Breast epithelium (tissue), 3 donors: ENCODE measurements at regions not wholly inside any gene's neighbourhood (a gene's known extent, or its start where the extent isn't known, plus 50 kb on each side); places are given as distances from the start of the nearest gene placed in this dataset.

ENCODE experiments used
- POLR2A ChIP-seq: fragments of 450-650 bp; IDR thresholded peaks from one replicate; pipeline ENCODE4 v1.6.1; 2016; ENCODE audit warnings: antibody characterized with exemption, mild to moderate bottlenecking, moderate library complexity
- POLR2AphosphoS5 ChIP-seq, 3 donors: sonication (generic); formaldehyde crosslinking; IDR thresholded peaks; one replicate each; pipeline ENCODE4 v1.6.1; 2017; ENCODE audit warnings: antibody characterized with exemption in 3 of 3
- TF ChIP-seq, protein P1 (sequence below), 3 donors: fragments of 450-650 bp; IDR thresholded peaks; one replicate each; pipeline ENCODE4 v1.5.1; 2016 to 2017; ENCODE audit warnings: antibody characterized with exemption in 3 of 3, mild to moderate bottlenecking in 3 of 3, moderate library complexity in 3 of 3

DNA sequence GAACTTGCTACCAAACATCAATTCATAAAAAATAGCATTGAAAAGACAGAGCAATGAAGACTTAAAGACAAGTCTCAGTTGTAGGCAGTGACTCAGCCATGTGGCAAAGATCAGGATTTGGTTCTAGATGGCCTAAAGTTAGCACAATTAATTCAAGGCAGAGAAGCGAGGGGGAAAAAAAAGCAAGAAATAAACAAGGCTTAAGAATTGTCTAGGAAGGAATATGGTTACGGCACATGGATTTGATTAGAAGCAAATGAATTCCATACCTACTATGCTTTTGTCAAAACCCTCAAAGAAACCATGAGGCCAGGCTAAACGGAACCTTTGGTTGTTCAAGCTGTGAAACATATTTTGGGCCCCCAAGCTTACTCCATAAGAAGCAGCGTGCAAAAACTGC, 362.2 kb upstream of the KCNH7 start:
- TF ChIP-seq, protein P1, sequence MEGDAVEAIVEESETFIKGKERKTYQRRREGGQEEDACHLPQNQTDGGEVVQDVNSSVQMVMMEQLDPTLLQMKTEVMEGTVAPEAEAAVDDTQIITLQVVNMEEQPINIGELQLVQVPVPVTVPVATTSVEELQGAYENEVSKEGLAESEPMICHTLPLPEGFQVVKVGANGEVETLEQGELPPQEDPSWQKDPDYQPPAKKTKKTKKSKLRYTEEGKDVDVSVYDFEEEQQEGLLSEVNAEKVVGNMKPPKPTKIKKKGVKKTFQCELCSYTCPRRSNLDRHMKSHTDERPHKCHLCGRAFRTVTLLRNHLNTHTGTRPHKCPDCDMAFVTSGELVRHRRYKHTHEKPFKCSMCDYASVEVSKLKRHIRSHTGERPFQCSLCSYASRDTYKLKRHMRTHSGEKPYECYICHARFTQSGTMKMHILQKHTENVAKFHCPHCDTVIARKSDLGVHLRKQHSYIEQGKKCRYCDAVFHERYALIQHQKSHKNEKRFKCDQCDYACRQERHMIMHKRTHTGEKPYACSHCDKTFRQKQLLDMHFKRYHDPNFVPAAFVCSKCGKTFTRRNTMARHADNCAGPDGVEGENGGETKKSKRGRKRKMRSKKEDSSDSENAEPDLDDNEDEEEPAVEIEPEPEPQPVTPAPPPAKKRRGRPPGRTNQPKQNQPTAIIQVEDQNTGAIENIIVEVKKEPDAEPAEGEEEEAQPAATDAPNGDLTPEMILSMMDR (IDR thresholded peaks at IDR 0.05) = no peak
- TF ChIP-seq POLR2AphosphoS5 (IDR thresholded peaks at IDR 0.05) (no peak), POLR2A (no peak)
